AG20443 (cell line): ENCODE measurements at regions not wholly inside any gene's neighbourhood (a gene's known extent, or its start where the extent isn't known, plus 50 kb on each side); places are given as distances from the start of the nearest gene placed in this dataset.

Experiments used
- DNase-seq: peaks from one replicate; pipeline ENCODE4 v3.0.0; 2012; ENCODE audit warnings: low spot score, mixed read lengths

- DNase-seq, result no peak
Observed at GRCh38 chr2:216575465-216575864, 57.8 kb upstream of the IGFBP2 start.

GRCh38 chr2:216576616-216577015 lies 56.6 kb upstream of the IGFBP2 start:
- DNase-seq, result no peak

GRCh38 chr2:216578325-216578724 lies 54.9 kb upstream of the IGFBP2 start:
- no peak for DNase-seq

GRCh38 chr2:216583147-216583546 lies 50.1 kb upstream of the IGFBP2 start:
- DNase-seq, result peak; percentile 73
